ENCODE measurements at regions not wholly inside any gene's neighbourhood (a gene's known extent, or its start where the extent isn't known, plus 50 kb on each side); places are given as distances from the start of the nearest gene placed in this dataset.

DNA sequence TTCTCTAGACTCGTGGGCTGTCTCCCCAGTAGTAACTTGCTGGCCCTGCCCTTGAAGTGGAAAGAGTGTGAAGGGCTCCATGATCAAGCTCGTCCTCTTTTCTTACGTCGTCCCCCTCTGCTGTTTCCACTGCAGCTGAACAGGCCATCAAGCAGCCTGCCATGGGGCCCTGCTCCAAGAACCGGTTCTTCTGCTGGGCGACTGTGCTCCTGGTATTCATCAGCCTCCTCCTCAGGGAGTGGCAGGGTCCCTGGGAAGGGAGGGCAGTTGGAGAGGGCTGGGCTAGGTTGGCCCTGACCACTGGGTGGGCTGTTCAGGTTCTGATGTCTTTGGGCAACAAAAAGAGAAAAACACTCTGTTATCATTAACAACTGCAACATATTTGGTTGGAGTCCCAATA is 151.5 kb downstream of the FCRL5 start:
- H3K4me1 Mint-ChIP-seq = peaks cover 9% of the 10 kb centered on the region
- DNase-seq = no peak
- TF ChIP-seq, protein P1, sequence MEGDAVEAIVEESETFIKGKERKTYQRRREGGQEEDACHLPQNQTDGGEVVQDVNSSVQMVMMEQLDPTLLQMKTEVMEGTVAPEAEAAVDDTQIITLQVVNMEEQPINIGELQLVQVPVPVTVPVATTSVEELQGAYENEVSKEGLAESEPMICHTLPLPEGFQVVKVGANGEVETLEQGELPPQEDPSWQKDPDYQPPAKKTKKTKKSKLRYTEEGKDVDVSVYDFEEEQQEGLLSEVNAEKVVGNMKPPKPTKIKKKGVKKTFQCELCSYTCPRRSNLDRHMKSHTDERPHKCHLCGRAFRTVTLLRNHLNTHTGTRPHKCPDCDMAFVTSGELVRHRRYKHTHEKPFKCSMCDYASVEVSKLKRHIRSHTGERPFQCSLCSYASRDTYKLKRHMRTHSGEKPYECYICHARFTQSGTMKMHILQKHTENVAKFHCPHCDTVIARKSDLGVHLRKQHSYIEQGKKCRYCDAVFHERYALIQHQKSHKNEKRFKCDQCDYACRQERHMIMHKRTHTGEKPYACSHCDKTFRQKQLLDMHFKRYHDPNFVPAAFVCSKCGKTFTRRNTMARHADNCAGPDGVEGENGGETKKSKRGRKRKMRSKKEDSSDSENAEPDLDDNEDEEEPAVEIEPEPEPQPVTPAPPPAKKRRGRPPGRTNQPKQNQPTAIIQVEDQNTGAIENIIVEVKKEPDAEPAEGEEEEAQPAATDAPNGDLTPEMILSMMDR (IDR thresholded peaks at IDR 0.05) = no peak
- H3K4me3 Mint-ChIP-seq = no peak overlapping the region
- no peaks in the 10 kb centered on the region for H3K36me3 Mint-ChIP-seq (ENCODE audit: low read depth)
- H3K27me3 Mint-ChIP-seq (ENCODE audit: low read depth, poor library complexity) = peaks cover 4% of the 10 kb centered on the region
- H3K9me3 Mint-ChIP-seq = peaks cover 9% of the 10 kb centered on the region
- no peak overlapping the region for H3K27ac Mint-ChIP-seq

GRCh38 chr1:157399984-157400382 is 152.3 kb downstream of the FCRL5 start:
- Mint-ChIP-seq H3K36me3 (ENCODE audit: low read depth) (no peaks in the 10 kb centered on the region), H3K4me1 (peaks cover 9% of the 10 kb centered on the region), H3K27me3 (ENCODE audit: low read depth, poor library complexity) (peaks cover 4% of the 10 kb centered on the region), H3K9me3 (peaks cover 9% of the 10 kb centered on the region), H3K4me3 (no peak overlapping the region), H3K27ac (no peak overlapping the region)
- TF ChIP-seq, protein P1 (IDR thresholded peaks at IDR 0.05) = no peak
- DNase-seq = no peak

- Mint-ChIP-seq H3K4me3 (no peak overlapping the region), H3K36me3 (ENCODE audit: low read depth) (no peaks in the 10 kb centered on the region), H3K27me3 (ENCODE audit: low read depth, poor library complexity) (peaks cover 6% of the 10 kb centered on the region), H3K27ac (no peak overlapping the region), H3K4me1 (peaks cover 9% of the 10 kb centered on the region), H3K9me3 (peaks cover 13% of the 10 kb centered on the region)
- no peak for DNase-seq
- TF ChIP-seq, protein P1 (IDR thresholded peaks at IDR 0.05) = no peak
These were observed 152.9 kb downstream of the FCRL5 start for GRCh38 chr1:157399343-157399983.

DNA sequence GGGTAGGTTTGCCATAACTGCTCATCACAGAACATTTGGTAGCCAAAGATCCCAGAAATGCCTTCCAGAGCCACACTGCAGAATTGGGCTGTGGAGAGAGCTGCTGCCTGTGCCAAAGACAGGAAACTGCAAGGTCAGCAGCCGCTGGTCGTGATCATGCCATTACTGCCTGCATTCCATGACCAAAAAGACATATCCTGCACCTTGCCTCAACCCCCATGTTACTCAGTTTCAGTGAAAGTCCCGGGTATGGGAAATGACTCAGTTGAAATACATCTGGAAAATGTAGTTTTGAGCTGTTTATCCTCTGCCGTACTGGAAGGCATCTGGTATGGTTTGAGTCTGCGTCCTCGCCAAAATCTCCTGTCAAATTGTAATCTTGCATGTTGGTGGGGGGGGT is 161.7 kb downstream of the FCRL5 start:
- TF ChIP-seq, protein P1 (IDR thresholded peaks at IDR 0.05) = no peak
- peaks cover 25% of the 10 kb centered on the region for H3K9me3 Mint-ChIP-seq
- H3K27me3 Mint-ChIP-seq (ENCODE audit: low read depth, poor library complexity) = peaks cover 4% of the 10 kb centered on the region
- no peak overlapping the region for H3K27ac Mint-ChIP-seq
- no peak overlapping the region for H3K4me3 Mint-ChIP-seq
- DNase-seq = no peak
- H3K36me3 Mint-ChIP-seq (ENCODE audit: low read depth) = no peaks in the 10 kb centered on the region
- peaks cover 27% of the 10 kb centered on the region for H3K4me1 Mint-ChIP-seq

GRCh38 chr1:157388057-157388456 is 164.3 kb downstream of the FCRL5 start:
- Mint-ChIP-seq H3K36me3 (ENCODE audit: low read depth) (no peaks in the 10 kb centered on the region), H3K4me3 (no peak overlapping the region), H3K27ac (no peak overlapping the region), H3K4me1 (peaks cover 28% of the 10 kb centered on the region), H3K27me3 (ENCODE audit: low read depth, poor library complexity) (peaks cover 6% of the 10 kb centered on the region), H3K9me3 (peaks cover 11% of the 10 kb centered on the region)
- TF ChIP-seq, protein P1 (IDR thresholded peaks at IDR 0.05) = no peak
- no peak for DNase-seq

DNA sequence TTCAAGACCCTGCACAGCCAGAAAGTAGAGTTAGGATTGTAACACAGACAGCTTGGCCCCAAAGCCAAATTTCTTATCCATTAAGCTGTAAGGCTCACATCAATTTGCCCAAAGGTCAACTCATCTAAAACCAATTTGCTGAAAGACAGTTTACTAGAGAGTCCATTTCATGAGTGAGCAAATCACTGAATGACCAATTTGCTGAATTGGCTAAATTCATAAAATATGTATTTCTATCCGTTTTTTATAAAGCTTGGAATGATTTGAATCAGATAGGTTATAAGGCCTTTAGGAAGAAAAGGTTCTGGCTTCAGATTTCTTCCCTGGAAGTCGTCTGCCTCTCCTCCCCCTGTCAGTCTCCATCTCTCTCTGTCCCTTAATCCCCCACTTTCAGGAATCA is 168.1 kb downstream of the FCRL5 start:
- Mint-ChIP-seq H3K36me3 (ENCODE audit: low read depth) (no peaks in the 10 kb centered on the region), H3K27ac (no peak overlapping the region), H3K4me3 (no peak overlapping the region), H3K9me3 (peaks cover 11% of the 10 kb centered on the region), H3K27me3 (ENCODE audit: low read depth, poor library complexity) (peaks cover 10% of the 10 kb centered on the region), H3K4me1 (peaks cover 22% of the 10 kb centered on the region)
- no peak for DNase-seq
- TF ChIP-seq, protein P1 (IDR thresholded peaks at IDR 0.05) = no peak
